WTC11 (cell line): ENCODE measurements at regions not wholly inside any gene's neighbourhood (a gene's known extent, or its start where the extent isn't known, plus 50 kb on each side); places are given as distances from the start of the nearest gene placed in this dataset.

Experiments
- ATAC-seq: fragments of 200-7000 bp; cut with Tn5 transposase; 2 replicates; pipeline ENCODE4 v1.10.0; 2021; ENCODE audit warnings: mild to moderate bottlenecking, moderate library complexity
- CTCF ChIA-PET: fragments of 300-600 bp; sonication (Branson Sonifier 250); formaldehyde crosslinking; loops from one replicate; lab custom pipeline; 2021; ENCODE audit warnings: antibody characterized with exemption; lab: Charles Lee
- POLR2A ChIA-PET: fragments of 350-600 bp; sonication (Branson Sonifier 250); formaldehyde crosslinking; loops from one replicate; lab custom pipeline; 2021; ENCODE audit warnings: antibody characterized with exemption; lab: Charles Lee
- DNase-seq: peaks from one replicate; pipeline ENCODE4 v3.0.0; 2021; ENCODE audit warnings: low spot score
- H3K27ac Mint-ChIP-seq: 2 replicates; pipeline ENCODE4 v1.8.0; 2021; ENCODE audit warnings: mixed read lengths
- H3K27me3 Mint-ChIP-seq: 2 replicates; pipeline ENCODE4 v1.8.0; 2021; ENCODE audit warnings: low read depth, mild to moderate bottlenecking, moderate library complexity, mixed read lengths
- H3K36me3 Mint-ChIP-seq: 2 replicates; pipeline ENCODE4 v1.8.0; 2021; ENCODE audit warnings: mixed read lengths
- H3K4me1 Mint-ChIP-seq: 2 replicates; pipeline ENCODE4 v1.8.0; 2022; ENCODE audit warnings: mixed read lengths
- H3K4me3 Mint-ChIP-seq: 2 replicates; pipeline ENCODE4 v1.8.0; 2021; ENCODE audit warnings: mild to moderate bottlenecking, moderate library complexity, mixed read lengths
- H3K9me3 Mint-ChIP-seq: 2 replicates; pipeline ENCODE4 v1.8.0; 2021; ENCODE audit warnings: mixed read lengths
- CREB1 ChIP-seq: sonication (generic); formaldehyde crosslinking; IDR thresholded peaks from 2 replicates; pipeline ENCODE4 v1.8.0; 2023; ENCODE audit warnings: mild to moderate bottlenecking, missing genetic modification reagents
- CREM ChIP-seq: sonication (generic); formaldehyde crosslinking; IDR thresholded peaks from 2 replicates; pipeline ENCODE4 v1.8.1; 2022; ENCODE audit warnings: mild to moderate bottlenecking, missing genetic modification reagents, moderate library complexity
- E2F1 ChIP-seq: sonication (generic); formaldehyde crosslinking; IDR thresholded peaks from 2 replicates; pipeline ENCODE4 v1.8.0; 2022; ENCODE audit warnings: mild to moderate bottlenecking, missing genetic modification reagents
- EMX1 ChIP-seq: fragments of 250-450 bp; sonication (Bioruptor Pico); IDR thresholded peaks from 2 replicates; pipeline ENCODE4 v1.8.0; 2021; ENCODE audit warnings: mild to moderate bottlenecking
- ETV6 ChIP-seq: sonication (generic); formaldehyde crosslinking; IDR thresholded peaks from 2 replicates; pipeline ENCODE4 v1.8.1; 2022; ENCODE audit warnings: mild to moderate bottlenecking, missing genetic modification reagents
- FOXJ3 ChIP-seq: sonication (generic); formaldehyde crosslinking; IDR thresholded peaks from 2 replicates; pipeline ENCODE4 v1.9.0; 2021; ENCODE audit warnings: missing genetic modification reagents, mild to moderate bottlenecking, borderline replicate concordance
- MAX ChIP-seq: sonication (generic); formaldehyde crosslinking; IDR thresholded peaks from 2 replicates; pipeline ENCODE4 v1.8.0; 2022; ENCODE audit warnings: mild to moderate bottlenecking, missing genetic modification reagents
- NFATC4 ChIP-seq: fragments of 250-450 bp; sonication (Bioruptor Pico); IDR thresholded peaks from 2 replicates; pipeline ENCODE4 v1.9.0; 2021; ENCODE audit warnings: mild to moderate bottlenecking
- NFYB ChIP-seq: sonication (generic); formaldehyde crosslinking; conservative IDR thresholded peaks from 2 replicates; pipeline ENCODE4 v1.8.0; 2022; ENCODE audit warnings: low read depth, missing genetic modification reagents
- NR1H2 ChIP-seq: sonication (generic); formaldehyde crosslinking; IDR thresholded peaks from 2 replicates; pipeline ENCODE4 v1.9.0; 2021; ENCODE audit warnings: mild to moderate bottlenecking, moderate library complexity, missing genetic modification reagents
- PRDM15 ChIP-seq: sonication (generic); formaldehyde crosslinking; IDR thresholded peaks from 2 replicates; pipeline ENCODE4 v1.8.0; 2022; ENCODE audit warnings: missing genetic modification reagents
- TEAD1 ChIP-seq: sonication (generic); formaldehyde crosslinking; IDR thresholded peaks from 2 replicates; pipeline ENCODE4 v1.8.0; 2022; ENCODE audit warnings: mild to moderate bottlenecking, missing genetic modification reagents
- TP53 ChIP-seq: sonication (generic); formaldehyde crosslinking; IDR thresholded peaks from 2 replicates; pipeline ENCODE4 v1.8.1; 2023; ENCODE audit warnings: mild to moderate bottlenecking, missing genetic modification reagents
- ZNF317 ChIP-seq: sonication (generic); formaldehyde crosslinking; IDR thresholded peaks from 2 replicates; pipeline ENCODE4 v1.8.1; 2023; ENCODE audit warnings: low read depth, mild to moderate bottlenecking, moderate library complexity, missing genetic modification reagents, borderline replicate concordance
- ZNF416 ChIP-seq: fragments of 250-450 bp; sonication (Bioruptor Pico); IDR thresholded peaks from 2 replicates; pipeline ENCODE4 v1.9.0; 2021; ENCODE audit warnings: mild to moderate bottlenecking, inconsistent platforms
- ZNF423 ChIP-seq: fragments of 250-450 bp; sonication (Bioruptor Pico); IDR thresholded peaks from 2 replicates; pipeline ENCODE4 v2.1.2; 2022; ENCODE audit warnings: mild to moderate bottlenecking, moderate library complexity
- ZSCAN18 ChIP-seq: fragments of 250-450 bp; sonication (Bioruptor Pico); IDR thresholded peaks from 2 replicates; pipeline ENCODE4 v2.1.2; 2022; ENCODE audit warnings: mild to moderate bottlenecking, moderate library complexity
- TF ChIP-seq, protein P1 (sequence below): fragments of 250-450 bp; sonication (Bioruptor Pico); IDR thresholded peaks from 2 replicates; pipeline ENCODE4 v1.8.0; 2021; ENCODE audit warnings: mild to moderate bottlenecking
- TF ChIP-seq, protein P2 (sequence below): sonication (generic); formaldehyde crosslinking; IDR thresholded peaks from 2 replicates; pipeline ENCODE4 v1.8.0; 2023; ENCODE audit warnings: mild to moderate bottlenecking, missing genetic modification reagents
- TF ChIP-seq, protein P3 (sequence below): sonication (generic); formaldehyde crosslinking; IDR thresholded peaks from 2 replicates; pipeline ENCODE4 v1.8.1; 2023; ENCODE audit warnings: mild to moderate bottlenecking, missing genetic modification reagents, borderline replicate concordance

GRCh38 chr9:1235650-1236049 lies 185.5 kb downstream of the DMRT2 start:
- Mint-ChIP-seq H3K4me1 (peaks cover 4% of the 10 kb centered on the region), H3K27ac (no peak overlapping the region)

GRCh38 chr9:1236061-1236460 lies 185.9 kb downstream of the DMRT2 start:
- ChIA-PET CTCF (no interaction called here), POLR2A (no interaction called here)
- H3K4me1 Mint-ChIP-seq: peaks cover 4% of the 10 kb centered on the region
- no peak for ATAC-seq
- no peaks in the 10 kb centered on the region for H3K36me3 Mint-ChIP-seq
- H3K9me3 Mint-ChIP-seq: peaks cover 6% of the 10 kb centered on the region
- H3K4me3 Mint-ChIP-seq: no peak overlapping the region
- no peak overlapping the region for H3K27ac Mint-ChIP-seq
- no peaks in the 10 kb centered on the region for H3K27me3 Mint-ChIP-seq
- DNase-seq: no peak
- TF ChIP-seq ZSCAN18 (CRISPR knock-in tag) (no peak), NFYB (CRISPR knock-in tag) (no peak), FOXJ3 (CRISPR knock-in tag) (no peak), E2F1 (no peak), NR1H2 (no peak), PRDM15 (CRISPR knock-in tag) (no peak), NFATC4 (no peak), TP53 (no peak), EMX1 (CRISPR knock-in tag) (no peak), MAX (no peak), ZNF423 (CRISPR knock-in tag) (no peak), TEAD1 (no peak), CREB1 (CRISPR knock-in tag) (no peak), ZNF317 (CRISPR knock-in tag) (no peak), ETV6 (CRISPR knock-in tag) (no peak)
- TF ChIP-seq, protein P1, sequence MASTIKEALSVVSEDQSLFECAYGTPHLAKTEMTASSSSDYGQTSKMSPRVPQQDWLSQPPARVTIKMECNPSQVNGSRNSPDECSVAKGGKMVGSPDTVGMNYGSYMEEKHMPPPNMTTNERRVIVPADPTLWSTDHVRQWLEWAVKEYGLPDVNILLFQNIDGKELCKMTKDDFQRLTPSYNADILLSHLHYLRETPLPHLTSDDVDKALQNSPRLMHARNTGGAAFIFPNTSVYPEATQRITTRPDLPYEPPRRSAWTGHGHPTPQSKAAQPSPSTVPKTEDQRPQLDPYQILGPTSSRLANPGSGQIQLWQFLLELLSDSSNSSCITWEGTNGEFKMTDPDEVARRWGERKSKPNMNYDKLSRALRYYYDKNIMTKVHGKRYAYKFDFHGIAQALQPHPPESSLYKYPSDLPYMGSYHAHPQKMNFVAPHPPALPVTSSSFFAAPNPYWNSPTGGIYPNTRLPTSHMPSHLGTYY (CRISPR knock-in tag): no peak

More at GRCh38 chr9:1235650-1236049, 185.5 kb downstream of the DMRT2 start:
- POLR2A ChIA-PET: no interaction called here
- Mint-ChIP-seq H3K4me3 (no peak overlapping the region), H3K27me3 (no peaks in the 10 kb centered on the region), H3K36me3 (no peaks in the 10 kb centered on the region), H3K9me3 (peaks cover 6% of the 10 kb centered on the region)
- ATAC-seq (peak; percentile 80), DNase-seq (no peak)
- no peak for TF ChIP-seq NFATC4
- no peak for TF ChIP-seq ZNF416 (CRISPR knock-in tag)
- TF ChIP-seq CREM: no peak
- TF ChIP-seq, protein P2, sequence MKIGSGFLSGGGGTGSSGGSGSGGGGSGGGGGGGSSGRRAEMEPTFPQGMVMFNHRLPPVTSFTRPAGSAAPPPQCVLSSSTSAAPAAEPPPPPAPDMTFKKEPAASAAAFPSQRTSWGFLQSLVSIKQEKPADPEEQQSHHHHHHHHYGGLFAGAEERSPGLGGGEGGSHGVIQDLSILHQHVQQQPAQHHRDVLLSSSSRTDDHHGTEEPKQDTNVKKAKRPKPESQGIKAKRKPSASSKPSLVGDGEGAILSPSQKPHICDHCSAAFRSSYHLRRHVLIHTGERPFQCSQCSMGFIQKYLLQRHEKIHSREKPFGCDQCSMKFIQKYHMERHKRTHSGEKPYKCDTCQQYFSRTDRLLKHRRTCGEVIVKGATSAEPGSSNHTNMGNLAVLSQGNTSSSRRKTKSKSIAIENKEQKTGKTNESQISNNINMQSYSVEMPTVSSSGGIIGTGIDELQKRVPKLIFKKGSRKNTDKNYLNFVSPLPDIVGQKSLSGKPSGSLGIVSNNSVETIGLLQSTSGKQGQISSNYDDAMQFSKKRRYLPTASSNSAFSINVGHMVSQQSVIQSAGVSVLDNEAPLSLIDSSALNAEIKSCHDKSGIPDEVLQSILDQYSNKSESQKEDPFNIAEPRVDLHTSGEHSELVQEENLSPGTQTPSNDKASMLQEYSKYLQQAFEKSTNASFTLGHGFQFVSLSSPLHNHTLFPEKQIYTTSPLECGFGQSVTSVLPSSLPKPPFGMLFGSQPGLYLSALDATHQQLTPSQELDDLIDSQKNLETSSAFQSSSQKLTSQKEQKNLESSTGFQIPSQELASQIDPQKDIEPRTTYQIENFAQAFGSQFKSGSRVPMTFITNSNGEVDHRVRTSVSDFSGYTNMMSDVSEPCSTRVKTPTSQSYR (CRISPR knock-in tag): no peak
- TF ChIP-seq, protein P3, sequence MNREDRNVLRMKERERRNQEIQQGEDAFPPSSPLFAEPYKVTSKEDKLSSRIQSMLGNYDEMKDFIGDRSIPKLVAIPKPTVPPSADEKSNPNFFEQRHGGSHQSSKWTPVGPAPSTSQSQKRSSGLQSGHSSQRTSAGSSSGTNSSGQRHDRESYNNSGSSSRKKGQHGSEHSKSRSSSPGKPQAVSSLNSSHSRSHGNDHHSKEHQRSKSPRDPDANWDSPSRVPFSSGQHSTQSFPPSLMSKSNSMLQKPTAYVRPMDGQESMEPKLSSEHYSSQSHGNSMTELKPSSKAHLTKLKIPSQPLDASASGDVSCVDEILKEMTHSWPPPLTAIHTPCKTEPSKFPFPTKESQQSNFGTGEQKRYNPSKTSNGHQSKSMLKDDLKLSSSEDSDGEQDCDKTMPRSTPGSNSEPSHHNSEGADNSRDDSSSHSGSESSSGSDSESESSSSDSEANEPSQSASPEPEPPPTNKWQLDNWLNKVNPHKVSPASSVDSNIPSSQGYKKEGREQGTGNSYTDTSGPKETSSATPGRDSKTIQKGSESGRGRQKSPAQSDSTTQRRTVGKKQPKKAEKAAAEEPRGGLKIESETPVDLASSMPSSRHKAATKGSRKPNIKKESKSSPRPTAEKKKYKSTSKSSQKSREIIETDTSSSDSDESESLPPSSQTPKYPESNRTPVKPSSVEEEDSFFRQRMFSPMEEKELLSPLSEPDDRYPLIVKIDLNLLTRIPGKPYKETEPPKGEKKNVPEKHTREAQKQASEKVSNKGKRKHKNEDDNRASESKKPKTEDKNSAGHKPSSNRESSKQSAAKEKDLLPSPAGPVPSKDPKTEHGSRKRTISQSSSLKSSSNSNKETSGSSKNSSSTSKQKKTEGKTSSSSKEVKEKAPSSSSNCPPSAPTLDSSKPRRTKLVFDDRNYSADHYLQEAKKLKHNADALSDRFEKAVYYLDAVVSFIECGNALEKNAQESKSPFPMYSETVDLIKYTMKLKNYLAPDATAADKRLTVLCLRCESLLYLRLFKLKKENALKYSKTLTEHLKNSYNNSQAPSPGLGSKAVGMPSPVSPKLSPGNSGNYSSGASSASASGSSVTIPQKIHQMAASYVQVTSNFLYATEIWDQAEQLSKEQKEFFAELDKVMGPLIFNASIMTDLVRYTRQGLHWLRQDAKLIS (CRISPR knock-in tag): no peak
- CTCF ChIA-PET: no interaction called here
